Body of pancreas (tissue), 4 donors: ENCODE measurements at regions not wholly inside any gene's neighbourhood (a gene's known extent, or its start where the extent isn't known, plus 50 kb on each side); places are given as distances from the start of the nearest gene placed in this dataset.

ENCODE experiments used
- ATAC-seq: fragments of 150-250 bp; one replicate; pipeline ENCODE4 v1.9.1; 2016
- DNase-seq, 4 donors: peaks; one replicate each; pipeline ENCODE4 v3.0.0-alpha.2; 2019
- H3K27ac ChIP-seq, 4 donors: fragments of 200-600 bp; sonication (generic); 1 replicate in 3 of 4; 2 replicates in 1 of 4; pipeline versions ENCODE4 v1.5.1 to v1.6.1; 2016 to 2019; ENCODE audit warnings: mild to moderate bottlenecking in 1 of 4, mixed read lengths in 1 of 4, moderate library complexity in 1 of 4
- H3K27me3 ChIP-seq, 2 donors: fragments of 200-600 bp; sonication (generic); one replicate each; pipeline ENCODE4 v1.6.0; 2016; ENCODE audit warnings: mild to moderate bottlenecking in 1 of 2
- H3K36me3 ChIP-seq, 2 donors: fragments of 200-600 bp; sonication (generic); replicated peaks in 1 of 2; 2 replicates each; pipeline ENCODE4 v1.5.1; 2016; ENCODE audit warnings: low read depth in 2 of 2; ENCODE audit not compliant: insufficient read depth in 1 of 2
- H3K4me1 ChIP-seq: fragments of 200-600 bp; sonication (generic); one replicate; pipeline ENCODE4 v1.6.0; 2016
- H3K4me3 ChIP-seq, 2 donors: fragments of 200-600 bp; sonication (generic); 1 replicate in 1 of 2; 2 replicates in 1 of 2; pipeline ENCODE4 v1.5.1; 2016 to 2019
- H3K9me3 ChIP-seq, 3 donors: fragments of 200-600 bp; sonication (generic); 1 replicate in 2 of 3; 2 replicates in 1 of 3; pipeline ENCODE4 v1.5.1; 2016
- POLR2A ChIP-seq, 3 donors: fragments of 450-650 bp; IDR thresholded peaks; one replicate each; pipeline ENCODE4 v1.6.1; 2016; ENCODE audit warnings: antibody characterized with exemption in 3 of 3, mild to moderate bottlenecking in 2 of 3
- WGBS, 2 donors: methylation state at CpG; one replicate each; pipeline ENCODE4 v1.1.5; 2017; 5-methylcytosine and 5-hydroxymethylcytosine counted together
- intact Hi-C: fragments of 100-400 bp; cut with DNase I; formaldehyde crosslinking; loops from one replicate; pipeline ENCODE4 v1.15.1; 2023
- TF ChIP-seq, protein P1 (sequence below), 7 experiments: fragments of 450-650 bp in 4 of 7; fragments of 200-600 bp in 3 of 7; sonication (generic) in 3 of 7; IDR thresholded peaks; one replicate each; pipeline ENCODE4 v1.5.1; 2016 to 2019; ENCODE audit warnings: antibody characterized with exemption in 7 of 7

- H3K36me3 ChIP-seq, result no peaks in the 10 kb centered on the region
- WGBS, 2 donors, result 77 to 87% methylated on average over 7 of the region's 7 CpGs
- no peak for TF ChIP-seq POLR2A (IDR thresholded peaks at IDR 0.05)
- TF ChIP-seq, protein P1, sequence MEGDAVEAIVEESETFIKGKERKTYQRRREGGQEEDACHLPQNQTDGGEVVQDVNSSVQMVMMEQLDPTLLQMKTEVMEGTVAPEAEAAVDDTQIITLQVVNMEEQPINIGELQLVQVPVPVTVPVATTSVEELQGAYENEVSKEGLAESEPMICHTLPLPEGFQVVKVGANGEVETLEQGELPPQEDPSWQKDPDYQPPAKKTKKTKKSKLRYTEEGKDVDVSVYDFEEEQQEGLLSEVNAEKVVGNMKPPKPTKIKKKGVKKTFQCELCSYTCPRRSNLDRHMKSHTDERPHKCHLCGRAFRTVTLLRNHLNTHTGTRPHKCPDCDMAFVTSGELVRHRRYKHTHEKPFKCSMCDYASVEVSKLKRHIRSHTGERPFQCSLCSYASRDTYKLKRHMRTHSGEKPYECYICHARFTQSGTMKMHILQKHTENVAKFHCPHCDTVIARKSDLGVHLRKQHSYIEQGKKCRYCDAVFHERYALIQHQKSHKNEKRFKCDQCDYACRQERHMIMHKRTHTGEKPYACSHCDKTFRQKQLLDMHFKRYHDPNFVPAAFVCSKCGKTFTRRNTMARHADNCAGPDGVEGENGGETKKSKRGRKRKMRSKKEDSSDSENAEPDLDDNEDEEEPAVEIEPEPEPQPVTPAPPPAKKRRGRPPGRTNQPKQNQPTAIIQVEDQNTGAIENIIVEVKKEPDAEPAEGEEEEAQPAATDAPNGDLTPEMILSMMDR (IDR thresholded peaks at IDR 0.05), result no peak
- no peaks in the 10 kb centered on the region for H3K9me3 ChIP-seq
- H3K27ac ChIP-seq, result no peak overlapping the region
- ATAC-seq, result no peak
- H3K4me1 ChIP-seq, result no peaks in the 10 kb centered on the region
- no peaks in the 10 kb centered on the region for H3K27me3 ChIP-seq
- H3K4me3 ChIP-seq, result no peak overlapping the region
- no peak for DNase-seq
- intact Hi-C loops, result no loop called here
These were observed 641.5 kb downstream of the GABRG1 start for GRCh38 chr4:45482346-45482745.

GRCh38 chr4:45477311-45477733, 646.5 kb downstream of the GABRG1 start:
- H3K36me3 ChIP-seq, result no peaks in the 10 kb centered on the region
- no peaks in the 10 kb centered on the region for H3K9me3 ChIP-seq
- WGBS, 2 donors, result 90 to 94% methylated on average over 10 to 23 of the region's 25 CpGs
- no peak overlapping the region for H3K27ac ChIP-seq
- H3K4me3 ChIP-seq, result no peak overlapping the region
- DNase-seq, result no peak
- ATAC-seq, result no peak
- intact Hi-C loops, result no loop called here
- no peaks in the 10 kb centered on the region for H3K27me3 ChIP-seq
- TF ChIP-seq, protein P1 (IDR thresholded peaks at IDR 0.05), result no peak
- TF ChIP-seq POLR2A (IDR thresholded peaks at IDR 0.05), result no peak
- H3K4me1 ChIP-seq, result no peaks in the 10 kb centered on the region

GRCh38 chr4:45475548-45475947, 648.3 kb downstream of the GABRG1 start:
- Histone ChIP-seq H3K36me3 (no peaks in the 10 kb centered on the region), H3K27ac (no peak overlapping the region), H3K4me1 (no peaks in the 10 kb centered on the region), H3K27me3 (no peaks in the 10 kb centered on the region), H3K4me3 (no peak overlapping the region), H3K9me3 (peaks cover 0 to 10% (median 0%) of the 10 kb centered on the region in 3 donors)
- intact Hi-C loops, result no loop called here
- DNase-seq (no peak), ATAC-seq (no peak)
- 60 to 63% methylated on average over 2 of the region's 2 CpGs for WGBS, 2 donors
- TF ChIP-seq POLR2A (IDR thresholded peaks at IDR 0.05), result no peak
- TF ChIP-seq, protein P1 (IDR thresholded peaks at IDR 0.05), result no peak

GRCh38 chr4:45472490-45472889, 651.4 kb downstream of the GABRG1 start:
- DNase-seq, result no peak
- H3K27ac ChIP-seq, result no peak overlapping the region
- ATAC-seq, result no peak

GRCh38 chr4:45471335-45471734, 652.5 kb downstream of the GABRG1 start:
- ATAC-seq (no peak), DNase-seq (no peak)
- Histone ChIP-seq H3K27ac (no peak overlapping the region), H3K36me3 (no peaks in the 10 kb centered on the region), H3K4me1 (no peaks in the 10 kb centered on the region), H3K27me3 (no peaks in the 10 kb centered on the region), H3K9me3 (peaks cover 0 to 10% (median 0%) of the 10 kb centered on the region in 3 donors), H3K4me3 (no peak overlapping the region)
- intact Hi-C loops, result no loop called here
- TF ChIP-seq POLR2A (IDR thresholded peaks at IDR 0.05), result no peak
- TF ChIP-seq, protein P1 (IDR thresholded peaks at IDR 0.05), result no peak
- WGBS, 2 donors, result 77 to 79% methylated on average over 4 of the region's 4 CpGs

More at GRCh38 chr4:45472490-45472889, 651.4 kb downstream of the GABRG1 start:
- peaks cover 0 to 10% (median 0%) of the 10 kb centered on the region in 3 donors for H3K9me3 ChIP-seq
- intact Hi-C loops, result no loop called here
- H3K4me1 ChIP-seq, result no peaks in the 10 kb centered on the region
- TF ChIP-seq POLR2A (IDR thresholded peaks at IDR 0.05), result no peak
- TF ChIP-seq, protein P1 (IDR thresholded peaks at IDR 0.05), result no peak
- H3K36me3 ChIP-seq, result no peaks in the 10 kb centered on the region
- no peak overlapping the region for H3K4me3 ChIP-seq
- 31 to 42% methylated on average over 2 to 3 of the region's 3 CpGs for WGBS, 2 donors
- H3K27me3 ChIP-seq, result no peaks in the 10 kb centered on the region
